Astrocyte of the cerebellum (primary cell): ENCODE measurements at regions not wholly inside any gene's neighbourhood (a gene's known extent, or its start where the extent isn't known, plus 50 kb on each side); places are given as distances from the start of the nearest gene placed in this dataset.
A peak's percentile ranks its signal among the peaks of the same experiment; 100 is the strongest.

Experiments
- DNase-seq: peaks from one replicate; pipeline ENCODE4 v3.0.0-alpha.2; 2011; ENCODE audit warnings: low read depth
- H3K4me3 ChIP-seq: 2 replicates; pipeline ENCODE4 v1.5.1; 2011; ENCODE audit warnings: mild to moderate bottlenecking, low read depth, low read length, moderate library complexity
- in situ Hi-C: cut with HindIII; loops from 2 replicates; pipeline ENCODE4 v1.10.0; 2017; ENCODE audit warnings: low sequenced_read_pairs
- TF ChIP-seq, protein P1 (sequence below): IDR thresholded peaks from 2 replicates; pipeline ENCODE4 v1.5.1; 2012; ENCODE audit warnings: low read length, low read depth, moderate library complexity, mild to moderate bottlenecking; ENCODE audit errors: missing control alignments

DNA sequence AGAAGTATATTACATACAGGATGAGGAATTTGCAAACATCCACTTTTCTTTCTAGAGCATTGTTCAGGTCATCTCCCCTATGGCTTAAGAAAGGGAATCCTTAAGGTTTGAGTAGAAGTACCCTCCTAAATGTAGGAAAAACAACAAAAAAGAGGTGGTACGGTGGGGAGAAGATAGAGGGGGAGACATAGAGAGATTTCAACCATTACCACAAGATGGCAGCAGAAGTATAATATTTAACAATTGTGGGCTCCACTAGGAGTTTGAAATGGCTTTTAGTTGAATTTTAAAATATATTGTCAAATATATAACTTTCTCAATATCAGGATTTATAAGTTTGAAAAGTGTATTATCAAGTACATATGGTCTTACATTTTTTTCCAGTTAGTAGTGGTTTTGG, 72.7 kb upstream of the PRKG1 start:
- no peak overlapping the region for H3K4me3 ChIP-seq
- TF ChIP-seq, protein P1, sequence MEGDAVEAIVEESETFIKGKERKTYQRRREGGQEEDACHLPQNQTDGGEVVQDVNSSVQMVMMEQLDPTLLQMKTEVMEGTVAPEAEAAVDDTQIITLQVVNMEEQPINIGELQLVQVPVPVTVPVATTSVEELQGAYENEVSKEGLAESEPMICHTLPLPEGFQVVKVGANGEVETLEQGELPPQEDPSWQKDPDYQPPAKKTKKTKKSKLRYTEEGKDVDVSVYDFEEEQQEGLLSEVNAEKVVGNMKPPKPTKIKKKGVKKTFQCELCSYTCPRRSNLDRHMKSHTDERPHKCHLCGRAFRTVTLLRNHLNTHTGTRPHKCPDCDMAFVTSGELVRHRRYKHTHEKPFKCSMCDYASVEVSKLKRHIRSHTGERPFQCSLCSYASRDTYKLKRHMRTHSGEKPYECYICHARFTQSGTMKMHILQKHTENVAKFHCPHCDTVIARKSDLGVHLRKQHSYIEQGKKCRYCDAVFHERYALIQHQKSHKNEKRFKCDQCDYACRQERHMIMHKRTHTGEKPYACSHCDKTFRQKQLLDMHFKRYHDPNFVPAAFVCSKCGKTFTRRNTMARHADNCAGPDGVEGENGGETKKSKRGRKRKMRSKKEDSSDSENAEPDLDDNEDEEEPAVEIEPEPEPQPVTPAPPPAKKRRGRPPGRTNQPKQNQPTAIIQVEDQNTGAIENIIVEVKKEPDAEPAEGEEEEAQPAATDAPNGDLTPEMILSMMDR: peak; percentile 45
- no peak for DNase-seq
- in situ Hi-C loops: no loop called here

DNA sequence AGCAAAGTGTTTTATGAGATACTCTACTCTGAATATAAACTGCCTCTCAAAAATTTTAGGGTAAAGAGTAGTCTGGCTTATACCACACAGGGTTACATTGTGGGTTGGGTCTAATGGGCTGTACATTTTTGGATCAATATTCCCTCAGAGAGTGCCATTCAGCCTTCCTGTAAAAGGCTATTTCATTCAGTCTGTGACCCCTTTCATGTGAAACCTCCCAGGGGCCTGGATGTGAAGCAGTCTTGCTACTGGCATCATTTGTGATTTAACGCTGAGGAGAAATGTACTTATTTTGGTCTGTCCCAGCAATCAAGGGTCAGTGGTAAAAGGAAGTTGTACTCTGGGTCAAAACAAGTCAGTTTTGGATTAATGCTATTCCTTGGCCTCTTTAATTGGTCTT, 71.8 kb upstream of the PRKG1 start:
- in situ Hi-C loops: no loop called here
- no peak for DNase-seq
- TF ChIP-seq, protein P1: no peak
- no peak overlapping the region for H3K4me3 ChIP-seq

DNA sequence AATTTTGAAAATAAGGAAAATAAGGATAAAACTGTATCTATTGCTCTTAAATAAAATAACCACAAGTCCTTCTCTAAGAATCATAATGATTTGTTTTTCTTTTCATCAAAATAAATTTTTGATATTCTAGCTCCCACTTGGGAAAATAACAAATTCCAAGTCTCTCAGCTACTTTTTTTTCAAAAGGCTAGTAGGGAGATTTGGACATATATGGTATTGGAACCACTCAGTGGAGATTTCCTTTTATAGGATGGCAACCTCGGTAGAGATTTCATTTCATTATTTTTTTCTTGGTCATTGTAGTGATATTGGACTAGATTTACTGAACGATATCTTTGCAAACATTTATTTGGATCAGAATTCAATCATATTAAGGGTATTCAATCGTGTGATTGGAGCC, 69.5 kb upstream of the PRKG1 start:
- no peak overlapping the region for H3K4me3 ChIP-seq
- in situ Hi-C loops: no loop called here
- TF ChIP-seq, protein P1: no peak
- no peak for DNase-seq

DNA sequence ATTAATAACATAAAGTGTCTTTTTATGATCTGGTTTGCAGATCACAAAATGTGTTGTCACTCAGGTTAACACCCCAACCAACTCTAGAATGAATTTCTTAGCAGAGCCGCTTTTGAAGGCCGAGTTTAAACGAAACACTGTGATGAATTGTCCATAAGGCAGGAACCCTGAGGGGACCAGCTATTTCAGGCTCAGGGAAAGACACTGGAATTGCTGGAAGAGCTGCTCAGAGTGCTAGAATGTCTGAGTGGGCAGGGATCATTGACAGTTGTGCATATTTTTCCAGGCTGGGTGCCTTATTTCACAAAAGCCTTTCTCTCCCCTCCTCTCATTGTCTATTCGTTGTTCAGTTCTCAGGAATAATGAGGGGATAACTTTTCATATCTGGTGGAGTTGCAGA, 68.7 kb upstream of the PRKG1 start:
- DNase-seq: no peak
- in situ Hi-C loops: no loop called here
- no peak overlapping the region for H3K4me3 ChIP-seq
- TF ChIP-seq, protein P1: no peak

DNA sequence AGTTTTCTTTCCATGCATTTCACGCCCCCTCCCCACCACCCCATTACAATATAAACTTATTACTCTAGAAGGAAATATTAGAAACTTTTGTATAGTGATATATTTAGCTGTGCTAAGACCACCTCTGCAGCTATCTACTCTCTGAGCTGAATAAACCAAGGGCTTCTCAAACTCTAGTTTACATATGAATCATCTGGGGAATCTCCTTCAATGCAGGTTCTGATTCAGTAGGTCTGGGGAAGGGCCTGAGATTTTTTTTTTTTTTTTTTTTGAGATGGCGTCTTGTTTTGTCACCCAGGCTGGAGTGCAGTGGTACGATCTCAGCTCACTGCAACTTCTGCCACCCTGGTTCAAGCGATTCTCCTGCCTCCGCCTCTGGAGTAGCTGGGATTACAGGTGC, 67.6 kb upstream of the PRKG1 start:
- DNase-seq: no peak
- in situ Hi-C loops: no loop called here
- H3K4me3 ChIP-seq: no peak overlapping the region
- TF ChIP-seq, protein P1: no peak

DNA sequence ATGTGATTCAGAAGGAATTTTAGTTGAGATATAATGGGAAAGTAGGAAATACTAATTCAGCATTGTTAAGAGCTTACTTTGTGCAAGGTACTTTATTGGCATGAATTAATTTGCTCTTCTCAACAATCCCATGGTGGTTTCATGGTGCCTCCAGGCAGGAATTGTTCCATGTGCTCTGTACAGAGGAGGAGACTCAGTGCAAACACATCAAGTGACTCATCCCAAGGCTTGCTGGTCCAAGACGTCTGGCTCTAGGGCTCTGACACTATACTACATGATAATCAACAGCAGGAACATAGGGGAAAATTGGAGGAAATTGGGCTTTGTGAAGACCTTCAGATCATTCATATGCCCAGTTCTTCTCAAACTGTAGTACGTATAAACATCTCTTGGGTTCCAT, 66.5 kb upstream of the PRKG1 start:
- no peak for DNase-seq
- TF ChIP-seq, protein P1: no peak
- in situ Hi-C loops: no loop called here
- H3K4me3 ChIP-seq: no peak overlapping the region

DNA sequence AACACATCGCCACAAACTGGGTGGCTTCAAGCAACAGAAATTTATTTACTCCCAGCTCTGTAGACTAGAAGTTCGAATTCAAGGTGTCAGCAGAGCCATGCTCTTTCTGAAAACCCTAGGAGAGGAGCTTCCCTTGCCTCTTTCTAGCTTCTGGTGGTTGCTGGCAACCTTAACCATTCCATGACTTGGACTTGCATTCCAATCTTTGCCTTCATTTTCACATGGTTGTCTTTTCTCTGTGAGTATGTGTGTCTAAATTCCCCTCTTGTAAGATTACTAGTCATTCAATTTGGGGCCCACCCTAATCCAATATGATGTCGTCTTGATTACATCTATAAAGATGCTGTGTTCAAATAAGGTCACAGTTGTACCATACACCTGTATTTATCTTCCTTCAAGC, 65.9 kb upstream of the PRKG1 start:
- no peak overlapping the region for H3K4me3 ChIP-seq
- TF ChIP-seq, protein P1: no peak
- in situ Hi-C loops: no loop called here
- DNase-seq: no peak
